K562 (cell line): ENCODE measurements at regions not wholly inside any gene's neighbourhood (a gene's known extent, or its start where the extent isn't known, plus 50 kb on each side); places are given as distances from the start of the nearest gene placed in this dataset.

Experiments
- ATAC-seq: fragments of 200-7000 bp; cut with Tn5 transposase; 3 replicates; pipeline ENCODE4 v1.9.1; 2020; ENCODE audit warnings: moderate library complexity
- BruUV-seq: library from RNA; stranded (reverse); fragments of 400-500 nt; replicated peaks from 2 replicates; lab custom pipeline; 2021; lab: Mats Ljungman, UMichigan
- CTCF ChIA-PET: fragments of 300-600 bp; formaldehyde crosslinking; extraction: SDS; loops from one replicate; lab custom pipeline; 2021; ENCODE audit warnings: low intra/inter-chr PET ratio; lab: Yijun Ruan, JAX
- POLR2A ChIA-PET: fragments of 300-600, 350-650 bp; sonication (Branson Sonifier 250); formaldehyde crosslinking; extraction: SDS; loops from one replicate; lab custom pipeline; 2021; ENCODE audit warnings: antibody characterized with exemption, inconsistent platforms; lab: Yijun Ruan, JAX
- DNase-seq, 4 experiments: peaks; one replicate each; pipeline versions ENCODE4 v3.0.0 to v3.0.0-alpha.2; 2011 to 2018; ENCODE audit warnings: low spot score in 3 of 4, mixed read lengths in 3 of 4; ENCODE audit errors: extremely low read depth in 1 of 4
- FAIRE-seq: peaks from 2 replicates; lab custom pipeline; 2011; peaks lifted over from hg19 to GRCh38; lab: Jason Lieb, UNC
- H2AFZ ChIP-seq: 2 replicates; pipeline ENCODE4 v1.6.0; 2011; ENCODE audit warnings: low read depth, low read length, control low read depth, inconsistent platforms
- H3K27ac ChIP-seq: fragments of 200-600 bp; 3 replicates; pipeline ENCODE4 v1.8.0; 2011; ENCODE audit warnings: low read depth, mild to moderate bottlenecking, control low read depth, inconsistent platforms, low read length, moderate library complexity, mixed read lengths; ENCODE audit errors: extremely low read depth
- H3K27me3 ChIP-seq, 2 experiments: fragments of 300-600 bp in 1 of 2; 2 replicates in 1 of 2; 3 replicates in 1 of 2; pipeline versions ENCODE4 v1.6.0 to v1.8.0; 2011; ENCODE audit warnings: inconsistent platforms in 2 of 2, low read length in 2 of 2, mild to moderate bottlenecking in 1 of 2, mixed read lengths in 1 of 2, moderate library complexity in 1 of 2; ENCODE audit not compliant: control insufficient read depth in 2 of 2, insufficient read depth in 2 of 2
- H3K36me3 ChIP-seq: fragments of 300-600 bp; 3 replicates; pipeline ENCODE4 v1.8.0; 2011; ENCODE audit warnings: mild to moderate bottlenecking, low read length, inconsistent platforms; ENCODE audit not compliant: control insufficient read depth, insufficient read depth
- H3K4me1 ChIP-seq, 2 experiments: fragments of 200-600 bp in 1 of 2; replicated peaks in 1 of 2; 2 replicates in 1 of 2; 3 replicates in 1 of 2; pipeline versions ENCODE4 v1.5.1 to v1.8.0; 2011; ENCODE audit warnings: inconsistent platforms in 2 of 2, low read length in 2 of 2, mild to moderate bottlenecking in 1 of 2, mixed read lengths in 1 of 2, moderate library complexity in 1 of 2; ENCODE audit not compliant: control insufficient read depth in 2 of 2, insufficient read depth in 2 of 2
- H3K4me2 ChIP-seq: 2 replicates; pipeline ENCODE4 v1.6.1; 2011; ENCODE audit warnings: low read length, control low read depth, inconsistent platforms, mixed read lengths; ENCODE audit not compliant: insufficient read depth
- H3K4me3 ChIP-seq: fragments of 200-600 bp; sonication (generic), shearing (Covaris generic); 2 replicates; pipeline ENCODE4 v1.5.1; 2016; ENCODE audit warnings: control low read depth, inconsistent platforms
- H3K79me2 ChIP-seq: fragments of 200-600 bp; 3 replicates; pipeline ENCODE4 v1.8.0; 2011; ENCODE audit warnings: low read length, inconsistent platforms; ENCODE audit not compliant: control insufficient read depth, insufficient read depth
- H3K9ac ChIP-seq, 2 experiments: 2 replicates each; pipeline versions ENCODE4 v1.6.0 to v1.6.1; 2011; ENCODE audit warnings: low read depth in 2 of 2, low read length in 2 of 2, control low read depth in 1 of 2, inconsistent platforms in 1 of 2, mild to moderate bottlenecking in 1 of 2, mixed read lengths in 1 of 2; ENCODE audit not compliant: insufficient read depth in 1 of 2
- H3K9me1 ChIP-seq: one replicate; pipeline ENCODE4 v1.6.0; 2011; ENCODE audit warnings: inconsistent platforms, mild to moderate bottlenecking, low read length, moderate library complexity; ENCODE audit not compliant: control insufficient read depth, insufficient read depth
- H3K9me3 ChIP-seq: replicated peaks from 2 replicates; pipeline ENCODE4 v1.5.1; 2011; ENCODE audit warnings: low read depth, low read length, inconsistent platforms; ENCODE audit not compliant: control insufficient read depth, insufficient read depth
- H4K20me1 ChIP-seq: replicated peaks from 2 replicates; pipeline ENCODE4 v1.6.1; 2011; ENCODE audit warnings: low read length, inconsistent platforms, mixed read lengths; ENCODE audit not compliant: control insufficient read depth, insufficient read depth
- ATF1 ChIP-seq, 2 experiments: fragments of 450-650 bp in 1 of 2; IDR thresholded peaks; 2 replicates each; pipeline ENCODE4 v1.6.1; 2016; ENCODE audit warnings: missing compliant biosample characterization in 1 of 2, missing genetic modification characterization in 1 of 2
- CBX8 ChIP-seq: fragments of 200-600 bp; sonication (generic); IDR thresholded peaks from 2 replicates; pipeline ENCODE4 v1.6.1; 2012; ENCODE audit warnings: borderline replicate concordance, mixed run types, low read depth, mild to moderate bottlenecking, moderate library complexity, mixed read lengths, low read length, control low read depth, inconsistent platforms; ENCODE audit not compliant: poor library complexity, severe bottlenecking; ENCODE audit errors: extremely low read depth
- CHAMP1 ChIP-seq: fragments of 450-650 bp; IDR thresholded peaks from 2 replicates; pipeline ENCODE4 v1.6.1; 2016; ENCODE audit warnings: mild to moderate bottlenecking
- CUX1 ChIP-seq: fragments of 200-800 bp; sonication (Bioruptor generic); IDR thresholded peaks from 2 replicates; pipeline ENCODE4 v1.6.1; 2016; ENCODE audit warnings: missing genetic modification characterization, missing compliant biosample characterization
- HDAC8 ChIP-seq: fragments of 450-650 bp; IDR thresholded peaks from 2 replicates; pipeline ENCODE4 v1.6.1; 2016; ENCODE audit warnings: mild to moderate bottlenecking, missing genetic modification characterization, moderate library complexity, missing compliant biosample characterization
- HOMEZ ChIP-seq: fragments of 250-450 bp; sonication (Bioruptor Pico); IDR thresholded peaks from 2 replicates; pipeline ENCODE4 v1.4.0; 2020; ENCODE audit warnings: mild to moderate bottlenecking, moderate library complexity
- MAFG ChIP-seq: fragments of 450-650 bp; conservative IDR thresholded peaks from 2 replicates; pipeline ENCODE4 v1.6.1; 2016; ENCODE audit warnings: missing genetic modification characterization, missing compliant biosample characterization
- MCM5 ChIP-seq: fragments of 450-650 bp; IDR thresholded peaks from 2 replicates; pipeline ENCODE4 v1.6.1; 2016; ENCODE audit warnings: low read depth
- TSHZ1 ChIP-seq: fragments of 250-450 bp; sonication (Bioruptor Pico); IDR thresholded peaks from 2 replicates; pipeline ENCODE4 v1.4.0; 2020; ENCODE audit warnings: mild to moderate bottlenecking, moderate library complexity
- WGBS: fragments of 100-300 bp; shearing (Covaris generic); methylation state at CpG from one replicate; pipeline ENCODE4 v1.1.6; 2016; ENCODE audit warnings: low coverage, mixed read lengths; ENCODE audit not compliant: insufficient coverage; ENCODE audit errors: missing lambda C conversion rate; 5-methylcytosine and 5-hydroxymethylcytosine counted together
- in situ Hi-C: fragments of 300-500 bp; cut with MboI; formaldehyde crosslinking; loops from 4 replicates; pipeline ENCODE4 v1.15.0; 2018; ENCODE audit warnings: inconsistent platforms, mixed read lengths
- intact Hi-C: fragments of 100-400 bp; cut with micrococcal nuclease; formaldehyde crosslinking; loops from 2 replicates; pipeline ENCODE4 v1.14.2; 2022

- no peak for ATAC-seq
- intact Hi-C loops = no loop called here
- in situ Hi-C loops = no loop called here
Observed at GRCh38 chr7:109663806-109664205, 1094.1 kb downstream of the DNAJB9 start.

More at GRCh38 chr7:109663806-109664205, 1094.1 kb downstream of the DNAJB9 start:
- ChIA-PET POLR2A (interaction anchor here (0.6 kb wide), 1 partner anchor 15 kb away, joined by 3 read pairs; no protein-coding TSS in a partner anchor), CTCF (no interaction called here)
- Histone ChIP-seq H3K79me2 (no peaks in the 10 kb centered on the region), H3K9me3 (no peaks in the 10 kb centered on the region; the same call in 1 of the 2 replicates), H3K4me1 (no peaks in the 10 kb centered on the region), H3K36me3 (no peaks in the 10 kb centered on the region), H3K4me2 (no peak overlapping the region), H2AFZ (no peak overlapping the region), H3K4me3 (no peak overlapping the region), H3K9me1 (no peaks in the 10 kb centered on the region), H3K9ac (no peak overlapping the region), H3K27me3 (no peaks in the 10 kb centered on the region), H4K20me1 (no peaks in the 10 kb centered on the region), H3K27ac (no peak overlapping the region)
- no peak for FAIRE-seq
- WGBS = 0% methylated on average over 3 of the region's 3 CpGs
- BruUV-seq = no TSS peak
- no peak for DNase-seq
- TF ChIP-seq CBX8 (no peak), HDAC8 (tag) (no peak), CUX1 (no peak), MAFG (tag) (no peak), CHAMP1 (no peak), HOMEZ (CRISPR knock-in tag) (no peak), ATF1 (CRISPR knock-in tag; IDR thresholded peaks at IDR 0.05) (no peak), ATF1 (tag; IDR thresholded peaks at IDR 0.05) (no peak), TSHZ1 (CRISPR knock-in tag) (no peak), MCM5 (no peak)
